Kidney (tissue), 13 donors: ENCODE measurements at regions not wholly inside any gene's neighbourhood (a gene's known extent, or its start where the extent isn't known, plus 50 kb on each side); places are given as distances from the start of the nearest gene placed in this dataset.
A peak's percentile ranks its signal among the peaks of the same experiment; 100 is the strongest.
"Not testable (repeated sequence)": the region's sequence is repeated elsewhere in the genome, so short reads cannot be mapped to it uniquely, and the experiment has no call there.

Source experiments
- DNase-seq, 5 donors: peaks; one replicate each; pipeline ENCODE4 v3.0.0-alpha.2; 2013 to 2020
- FAIRE-seq: peaks from 2 replicates; lab custom pipeline; 2012; peaks lifted over from hg19 to GRCh38; lab: Jason Lieb, UNC
- H3K27ac ChIP-seq, 2 donors: one replicate each; pipeline ENCODE4 v1.7.0; 2013; ENCODE audit warnings: low read depth in 2 of 2, low read length in 2 of 2, inconsistent platforms in 1 of 2
- H3K27me3 ChIP-seq: one replicate; pipeline ENCODE4 v1.7.1; 2013; ENCODE audit warnings: low read length, inconsistent platforms; ENCODE audit not compliant: control insufficient read depth, insufficient read depth
- H3K36me3 ChIP-seq, 3 donors: one replicate each; pipeline versions ENCODE4 v1.7.0 to v1.7.1; 2013; ENCODE audit warnings: low read length in 3 of 3, control low read depth in 1 of 3, inconsistent platforms in 1 of 3; ENCODE audit not compliant: insufficient read depth in 3 of 3, control insufficient read depth in 2 of 3
- H3K4me1 ChIP-seq, 3 donors: one replicate each; pipeline versions ENCODE4 v1.7.0 to v1.7.1; 2013; ENCODE audit warnings: low read length in 3 of 3, inconsistent platforms in 1 of 3, low read depth in 1 of 3; ENCODE audit not compliant: control insufficient read depth in 2 of 3, insufficient read depth in 2 of 3
- H3K4me3 ChIP-seq, 3 donors: one replicate each; pipeline versions ENCODE4 v1.7.0 to v1.8.1; 2013; ENCODE audit warnings: low read length in 3 of 3, control low read depth in 1 of 3, inconsistent platforms in 1 of 3
- H3K9ac ChIP-seq, 3 donors: one replicate each; pipeline versions ENCODE4 v1.7.0 to v1.7.1; 2013; ENCODE audit warnings: low read length in 3 of 3, control low read depth in 1 of 3, inconsistent platforms in 1 of 3
- H3K9me3 ChIP-seq, 3 donors: one replicate each; pipeline versions ENCODE4 v1.7.0 to v1.7.1; 2013; ENCODE audit warnings: low read length in 3 of 3, control low read depth in 1 of 3, inconsistent platforms in 1 of 3; ENCODE audit not compliant: control insufficient read depth in 2 of 3, insufficient read depth in 1 of 3
- intact Hi-C: fragments of 100-400 bp; cut with DNase I; formaldehyde crosslinking; loops from one replicate; pipeline ENCODE4 v1.11.1; 2022
- TF ChIP-seq, protein P1 (sequence below): IDR thresholded peaks from 3 replicates; pipeline ENCODE4 v1.5.1; 2012; ENCODE audit warnings: mild to moderate bottlenecking, moderate library complexity, borderline replicate concordance; ENCODE audit not compliant: insufficient read depth; ENCODE audit errors: extremely low read depth
- donor health status: control.
- donor health status: control.
- donor health status: control.
- donor health status: control.
- donor health status: control.
- donor health status: DM: yes; HTN: yes; CAD: no.
- donor health status: Normal renal cell carcinoma (clear cell type).

DNA sequence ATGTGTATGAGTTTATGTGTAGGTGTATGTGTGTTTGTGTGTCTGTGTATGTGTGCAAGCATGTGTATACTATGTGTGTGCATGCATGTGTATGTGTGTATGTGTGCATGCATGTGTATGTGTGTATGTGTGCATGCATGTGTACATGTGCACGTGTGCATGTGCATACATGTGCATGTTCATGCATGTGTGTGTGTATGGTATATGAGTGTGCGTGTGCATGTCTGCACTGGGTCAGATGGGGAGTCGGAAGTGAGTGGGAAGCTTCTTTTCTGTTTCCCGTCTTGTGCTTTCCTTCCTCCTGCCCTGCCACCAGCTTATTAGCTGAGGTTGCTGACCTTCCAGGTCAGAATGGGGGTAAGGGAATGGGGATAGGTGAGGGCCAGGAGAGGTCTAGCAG lies 174.7 kb downstream of the MAP2K4 start:
- intact Hi-C loops: no loop called here
- Histone ChIP-seq H3K27ac (no peak overlapping the region), H3K27me3 (no peaks in the 10 kb centered on the region), H3K4me3 (no peak overlapping the region), H3K4me1 (no peaks in the 10 kb centered on the region), H3K36me3 (no peaks in the 10 kb centered on the region), H3K9me3 (no peaks in the 10 kb centered on the region), H3K9ac (no peak overlapping the region)
- FAIRE-seq (no peak), DNase-seq (no peak)
- TF ChIP-seq, protein P1, sequence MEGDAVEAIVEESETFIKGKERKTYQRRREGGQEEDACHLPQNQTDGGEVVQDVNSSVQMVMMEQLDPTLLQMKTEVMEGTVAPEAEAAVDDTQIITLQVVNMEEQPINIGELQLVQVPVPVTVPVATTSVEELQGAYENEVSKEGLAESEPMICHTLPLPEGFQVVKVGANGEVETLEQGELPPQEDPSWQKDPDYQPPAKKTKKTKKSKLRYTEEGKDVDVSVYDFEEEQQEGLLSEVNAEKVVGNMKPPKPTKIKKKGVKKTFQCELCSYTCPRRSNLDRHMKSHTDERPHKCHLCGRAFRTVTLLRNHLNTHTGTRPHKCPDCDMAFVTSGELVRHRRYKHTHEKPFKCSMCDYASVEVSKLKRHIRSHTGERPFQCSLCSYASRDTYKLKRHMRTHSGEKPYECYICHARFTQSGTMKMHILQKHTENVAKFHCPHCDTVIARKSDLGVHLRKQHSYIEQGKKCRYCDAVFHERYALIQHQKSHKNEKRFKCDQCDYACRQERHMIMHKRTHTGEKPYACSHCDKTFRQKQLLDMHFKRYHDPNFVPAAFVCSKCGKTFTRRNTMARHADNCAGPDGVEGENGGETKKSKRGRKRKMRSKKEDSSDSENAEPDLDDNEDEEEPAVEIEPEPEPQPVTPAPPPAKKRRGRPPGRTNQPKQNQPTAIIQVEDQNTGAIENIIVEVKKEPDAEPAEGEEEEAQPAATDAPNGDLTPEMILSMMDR: no peak

DNA sequence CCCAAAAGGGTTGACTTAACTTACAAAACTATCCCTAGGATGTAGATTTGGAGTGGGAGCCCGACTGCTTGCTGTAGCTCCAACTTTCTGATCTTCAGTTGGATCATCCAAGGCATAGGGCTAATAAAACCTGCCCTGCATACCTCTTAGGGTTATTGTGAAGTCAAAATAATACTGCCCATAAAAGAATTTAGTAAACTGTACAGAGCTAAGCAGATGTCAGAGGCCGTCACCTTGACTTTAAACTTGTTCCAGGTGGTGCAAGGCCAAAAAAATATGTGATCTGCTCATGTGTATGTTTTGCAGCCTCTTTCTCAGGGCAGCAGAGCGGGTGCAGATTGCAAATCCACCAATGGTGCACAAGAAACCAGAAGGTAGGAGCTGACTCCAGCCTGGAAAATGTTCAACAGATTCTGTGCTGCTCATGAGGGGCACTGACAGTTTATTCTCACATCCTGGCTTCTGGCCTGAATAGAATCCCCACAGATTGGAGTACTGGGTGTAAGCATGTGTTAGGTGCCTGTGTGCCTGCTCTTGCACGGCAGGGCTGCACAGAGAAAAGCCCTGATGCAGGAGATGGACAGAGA lies 180.7 kb downstream of the MAP2K4 start:
- Histone ChIP-seq H3K27me3 (no peaks in the 10 kb centered on the region), H3K9ac (no peak overlapping the region), H3K9me3 (peaks cover 0 to 3% (median 0%) of the 10 kb centered on the region in 3 donors), H3K36me3 (no peaks in the 10 kb centered on the region), H3K4me1 (no peaks in the 10 kb centered on the region), H3K4me3 (no peak overlapping the region), H3K27ac (no peak overlapping the region)
- intact Hi-C loops: no loop called here
- DNase-seq (no peak), FAIRE-seq (no peak)
- TF ChIP-seq, protein P1: no peak

DNA sequence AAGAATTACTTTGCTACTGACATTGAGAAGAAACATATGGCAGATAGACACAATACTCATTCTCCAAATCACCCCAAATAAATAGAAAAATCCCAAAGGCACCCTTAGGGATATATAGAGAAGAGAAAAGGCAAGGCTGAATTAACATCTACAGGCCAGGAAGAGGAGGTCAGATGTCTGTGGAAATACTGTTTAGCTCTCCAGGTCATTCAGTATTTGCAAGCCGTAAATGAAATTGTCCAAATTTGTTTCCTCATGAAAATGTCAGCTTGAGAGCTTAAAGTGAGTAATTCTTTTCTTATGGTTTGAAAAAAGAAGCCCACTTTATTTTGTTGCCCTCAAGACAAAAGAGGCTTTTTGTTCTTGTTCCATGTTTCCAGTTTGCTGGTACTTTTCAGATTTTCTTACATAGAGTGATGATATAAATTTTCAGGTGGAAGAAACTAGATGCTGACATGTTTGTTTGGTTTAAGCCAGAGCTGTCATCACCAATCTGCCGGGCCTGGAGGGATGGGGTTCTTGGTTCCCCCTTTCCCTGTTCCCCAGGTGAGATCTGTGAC lies 189.0 kb downstream of the MAP2K4 start:
- no peaks in the 10 kb centered on the region for H3K4me1 ChIP-seq
- TF ChIP-seq, protein P1: no peak
- H3K9me3 ChIP-seq: no peaks in the 10 kb centered on the region
- DNase-seq (peak in 2 of 5 donors; percentile 54 to 84), FAIRE-seq (no peak)
- no peak overlapping the region for H3K4me3 ChIP-seq
- no peaks in the 10 kb centered on the region for H3K36me3 ChIP-seq
- intact Hi-C loops: no loop called here
- H3K9ac ChIP-seq: no peak overlapping the region
- no peak overlapping the region for H3K27ac ChIP-seq
- no peaks in the 10 kb centered on the region for H3K27me3 ChIP-seq

DNA sequence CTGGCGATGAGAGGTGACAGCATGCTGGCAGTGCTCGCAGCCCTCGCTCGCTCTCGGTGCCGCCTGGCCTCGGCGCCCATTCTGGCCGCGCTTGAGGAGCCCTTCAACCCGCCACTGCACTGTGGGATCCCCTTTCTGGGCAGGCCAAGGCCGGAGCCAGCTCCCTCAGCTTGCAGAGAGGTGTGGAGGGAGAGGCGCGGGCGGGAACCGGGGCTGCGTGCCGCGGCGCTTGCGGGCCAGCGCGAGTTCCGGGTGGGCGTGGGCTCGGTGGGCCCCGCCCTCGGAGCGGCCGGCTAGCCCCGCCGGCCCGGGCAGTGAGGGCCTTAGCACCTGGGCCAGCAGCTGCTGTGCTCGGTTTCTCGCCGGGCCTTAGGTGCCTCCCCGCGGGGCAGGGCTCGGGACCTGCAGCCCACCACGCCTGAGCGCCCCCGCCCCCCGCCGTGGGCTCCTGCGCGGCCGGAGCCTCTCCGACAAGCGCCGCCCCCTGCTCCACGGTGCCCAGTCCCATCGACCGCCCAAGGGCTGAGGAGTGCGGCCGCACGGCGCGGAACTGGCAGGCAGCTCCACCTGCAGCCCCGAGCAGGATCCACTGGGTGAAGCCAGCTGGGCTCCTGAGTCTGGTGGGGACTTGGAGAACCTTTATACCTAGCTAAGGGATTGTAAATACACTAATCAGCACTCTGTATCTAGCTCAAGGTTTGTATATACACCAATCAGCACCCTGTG lies 200.2 kb downstream of the MAP2K4 start:
- H3K27ac ChIP-seq, H3K4me3 ChIP-seq, DNase-seq, H3K9ac ChIP-seq, H3K4me1 ChIP-seq, H3K36me3 ChIP-seq, FAIRE-seq, H3K9me3 ChIP-seq, H3K27me3 ChIP-seq, intact Hi-C loops: not testable (repeated sequence)
